Body of pancreas (tissue), 4 donors: ENCODE measurements at regions not wholly inside any gene's neighbourhood (a gene's known extent, or its start where the extent isn't known, plus 50 kb on each side); places are given as distances from the start of the nearest gene placed in this dataset.

Source experiments
- POLR2A ChIP-seq, 3 donors: fragments of 450-650 bp; IDR thresholded peaks; one replicate each; pipeline ENCODE4 v1.6.1; 2016; ENCODE audit warnings: antibody characterized with exemption in 3 of 3, mild to moderate bottlenecking in 2 of 3
- TF ChIP-seq, protein P1 (sequence below), 7 experiments: fragments of 450-650 bp in 4 of 7; fragments of 200-600 bp in 3 of 7; sonication (generic) in 3 of 7; IDR thresholded peaks; one replicate each; pipeline ENCODE4 v1.5.1; 2016 to 2019; ENCODE audit warnings: antibody characterized with exemption in 7 of 7

DNA sequence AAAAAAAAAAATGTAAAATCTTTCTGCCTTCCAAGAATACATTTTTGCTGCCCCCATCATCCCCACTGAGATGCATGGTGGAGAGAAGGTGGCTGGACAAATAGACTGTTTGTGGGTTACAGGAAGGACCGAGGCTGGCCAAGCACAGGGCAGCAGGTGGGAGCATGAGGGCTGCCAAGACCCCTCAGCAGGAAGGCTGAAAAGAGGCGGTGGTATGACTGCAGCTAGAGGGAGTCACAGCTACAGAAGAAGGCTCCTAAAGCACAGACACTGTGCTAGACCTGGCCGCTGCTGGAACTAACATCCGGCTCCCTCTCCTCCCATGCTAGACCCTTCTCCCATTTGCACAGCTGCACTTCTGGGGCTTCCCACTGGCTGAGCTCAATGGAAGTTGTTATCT lies 289.6 kb downstream of the TCERG1L start:
- TF ChIP-seq, protein P1, sequence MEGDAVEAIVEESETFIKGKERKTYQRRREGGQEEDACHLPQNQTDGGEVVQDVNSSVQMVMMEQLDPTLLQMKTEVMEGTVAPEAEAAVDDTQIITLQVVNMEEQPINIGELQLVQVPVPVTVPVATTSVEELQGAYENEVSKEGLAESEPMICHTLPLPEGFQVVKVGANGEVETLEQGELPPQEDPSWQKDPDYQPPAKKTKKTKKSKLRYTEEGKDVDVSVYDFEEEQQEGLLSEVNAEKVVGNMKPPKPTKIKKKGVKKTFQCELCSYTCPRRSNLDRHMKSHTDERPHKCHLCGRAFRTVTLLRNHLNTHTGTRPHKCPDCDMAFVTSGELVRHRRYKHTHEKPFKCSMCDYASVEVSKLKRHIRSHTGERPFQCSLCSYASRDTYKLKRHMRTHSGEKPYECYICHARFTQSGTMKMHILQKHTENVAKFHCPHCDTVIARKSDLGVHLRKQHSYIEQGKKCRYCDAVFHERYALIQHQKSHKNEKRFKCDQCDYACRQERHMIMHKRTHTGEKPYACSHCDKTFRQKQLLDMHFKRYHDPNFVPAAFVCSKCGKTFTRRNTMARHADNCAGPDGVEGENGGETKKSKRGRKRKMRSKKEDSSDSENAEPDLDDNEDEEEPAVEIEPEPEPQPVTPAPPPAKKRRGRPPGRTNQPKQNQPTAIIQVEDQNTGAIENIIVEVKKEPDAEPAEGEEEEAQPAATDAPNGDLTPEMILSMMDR (IDR thresholded peaks at IDR 0.05) = no peak
- TF ChIP-seq POLR2A (IDR thresholded peaks at IDR 0.05) = no peak
